Hematopoietic multipotent progenitor cell (in vitro differentiated cells): ENCODE measurements at regions not wholly inside any gene's neighbourhood (a gene's known extent, or its start where the extent isn't known, plus 50 kb on each side); places are given as distances from the start of the nearest gene placed in this dataset.
"Not testable (repeated sequence)": the region's sequence is repeated elsewhere in the genome, so short reads cannot be mapped to it uniquely, and the experiment has no call there.

Experiments used
- DNase-seq, 3 donors: peaks; one replicate each; pipeline ENCODE4 v3.0.0-alpha.2; 2011 to 2015; ENCODE audit warnings: low read depth in 2 of 3, low spot score in 2 of 3

GRCh38 chr4:79574741-79575451 is 166.9 kb upstream of the GK2 start:
- no peak for DNase-seq

GRCh38 chr4:79563219-79563618 is 155.2 kb upstream of the GK2 start:
- no peak for DNase-seq

GRCh38 chr4:79561751-79562150 is 153.7 kb upstream of the GK2 start:
- no peak for DNase-seq

- DNase-seq = not testable (repeated sequence)
These were observed 151.4 kb upstream of the GK2 start for GRCh38 chr4:79559398-79559797.

GRCh38 chr4:79552311-79552710 is 144.3 kb upstream of the GK2 start:
- DNase-seq = no peak

- DNase-seq = no peak
These were observed 143.5 kb upstream of the GK2 start for GRCh38 chr4:79551555-79551954.

GRCh38 chr4:79547851-79548250 is 139.8 kb upstream of the GK2 start:
- no peak for DNase-seq

GRCh38 chr4:79545292-79545691 is 137.3 kb upstream of the GK2 start:
- DNase-seq = not testable (repeated sequence)

GRCh38 chr4:79540143-79540542 is 132.1 kb upstream of the GK2 start:
- peak in 1 of 3 donors; percentile 21 for DNase-seq

GRCh38 chr4:79535516-79535915 is 127.5 kb upstream of the GK2 start:
- DNase-seq = no peak

GRCh38 chr4:79528241-79528706 is 120.2 kb upstream of the GK2 start:
- DNase-seq = peak in 2 of 3 donors; percentile 50 to 80

- no peak for DNase-seq
These were observed 118.9 kb upstream of the GK2 start for GRCh38 chr4:79526641-79527565.

- DNase-seq = no peak
These were observed 108.1 kb upstream of the GK2 start for GRCh38 chr4:79516114-79516513.

- DNase-seq = peak in 2 of 3 donors; percentile 24 to 56
These were observed 106.7 kb upstream of the GK2 start for GRCh38 chr4:79514621-79515329.

- DNase-seq = no peak
These were observed 105.5 kb upstream of the GK2 start for GRCh38 chr4:79513576-79513975.

GRCh38 chr4:79512363-79512762 is 104.3 kb upstream of the GK2 start:
- DNase-seq = no peak

- DNase-seq = peak in 2 of 3 donors; percentile 35 to 83
These were observed 94.1 kb upstream of the GK2 start for GRCh38 chr4:79502081-79502480.

GRCh38 chr4:79498282-79498681 is 90.3 kb upstream of the GK2 start:
- no peak for DNase-seq

GRCh38 chr4:79497001-79497400 is 89.0 kb upstream of the GK2 start:
- DNase-seq = no peak

GRCh38 chr4:79495447-79495846 is 87.4 kb upstream of the GK2 start:
- DNase-seq = no peak

- no peak for DNase-seq
These were observed 84.1 kb upstream of the GK2 start for GRCh38 chr4:79492148-79492547.
